GM12875 (cell line): ENCODE measurements at regions not wholly inside any gene's neighbourhood (a gene's known extent, or its start where the extent isn't known, plus 50 kb on each side); places are given as distances from the start of the nearest gene placed in this dataset.

Experiments
- H3K4me3 ChIP-seq: one replicate; pipeline ENCODE4 v1.5.1; 2011; ENCODE audit warnings: low read depth, low read length, control low read depth
- CTCF ChIP-seq: IDR thresholded peaks from 2 replicates; pipeline ENCODE4 v1.5.1; 2011; ENCODE audit warnings: low read depth, mild to moderate bottlenecking, control low read depth, inconsistent platforms, low read length, moderate library complexity, borderline replicate concordance; ENCODE audit not compliant: insufficient read depth

DNA sequence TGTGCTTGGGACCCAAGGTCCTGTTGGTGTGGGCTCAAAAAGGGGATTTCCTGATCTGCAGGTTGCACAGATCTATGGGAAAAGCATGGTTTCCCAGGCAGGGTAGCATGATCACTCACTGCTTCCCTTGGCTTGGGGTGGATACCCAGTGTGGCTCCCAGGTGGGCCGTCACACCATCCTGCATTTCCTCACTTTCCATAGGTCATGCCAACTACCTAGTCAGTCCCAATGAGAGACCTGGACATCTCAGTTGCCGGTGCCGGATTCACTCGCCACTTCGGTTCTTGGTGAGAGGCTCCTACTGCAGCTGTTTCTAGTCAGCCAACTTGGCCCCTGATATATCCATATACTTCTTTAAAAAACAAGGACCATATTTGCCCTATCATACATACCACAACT is 503.0 kb downstream of the PCDH17 start:
- TF ChIP-seq CTCF: no peak

DNA sequence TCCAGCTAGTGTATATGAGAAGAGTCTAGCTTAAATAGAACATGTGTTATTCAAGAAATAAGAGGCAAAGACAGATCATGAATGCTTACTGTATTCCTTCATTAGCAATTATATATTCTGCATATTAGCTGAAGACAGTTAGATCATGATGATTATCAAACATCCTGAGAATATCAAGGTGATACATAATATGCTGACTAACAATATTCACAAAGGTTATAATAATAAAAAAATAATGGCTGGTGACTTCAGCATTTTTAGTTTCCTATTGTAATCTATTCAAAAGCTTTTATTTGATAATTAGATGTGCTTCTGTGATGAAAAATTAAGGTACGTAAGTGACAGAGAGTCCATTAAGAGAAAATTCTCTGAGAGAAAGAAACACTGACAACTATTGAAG is 511.4 kb downstream of the PCDH17 start:
- no peak for TF ChIP-seq CTCF
- H3K4me3 ChIP-seq: no peak overlapping the region

More for the DNA sequence above, 503.0 kb downstream of the PCDH17 start:
- H3K4me3 ChIP-seq: no peak overlapping the region

DNA sequence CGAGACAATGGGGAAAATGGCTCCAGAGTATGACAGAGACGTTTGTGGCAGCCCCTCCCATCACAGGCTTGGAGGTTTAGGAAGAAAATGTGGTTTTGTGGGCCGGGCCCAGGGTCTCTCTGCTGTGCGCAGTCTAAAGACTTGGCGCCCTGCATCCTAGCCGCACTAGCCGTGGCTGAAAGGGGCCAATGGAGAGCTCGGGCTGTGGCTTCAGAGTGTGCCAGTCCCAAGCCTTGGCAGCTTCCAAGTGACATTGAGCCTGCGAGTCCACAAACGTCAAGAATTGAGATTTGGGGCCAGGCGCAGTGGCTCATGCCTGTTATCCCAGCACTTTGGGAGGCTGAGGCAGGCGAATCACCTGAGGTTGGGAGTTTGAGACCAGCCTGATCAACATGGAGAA is 513.1 kb downstream of the PCDH17 start:
- H3K4me3 ChIP-seq: no peak overlapping the region
- TF ChIP-seq CTCF: no peak

DNA sequence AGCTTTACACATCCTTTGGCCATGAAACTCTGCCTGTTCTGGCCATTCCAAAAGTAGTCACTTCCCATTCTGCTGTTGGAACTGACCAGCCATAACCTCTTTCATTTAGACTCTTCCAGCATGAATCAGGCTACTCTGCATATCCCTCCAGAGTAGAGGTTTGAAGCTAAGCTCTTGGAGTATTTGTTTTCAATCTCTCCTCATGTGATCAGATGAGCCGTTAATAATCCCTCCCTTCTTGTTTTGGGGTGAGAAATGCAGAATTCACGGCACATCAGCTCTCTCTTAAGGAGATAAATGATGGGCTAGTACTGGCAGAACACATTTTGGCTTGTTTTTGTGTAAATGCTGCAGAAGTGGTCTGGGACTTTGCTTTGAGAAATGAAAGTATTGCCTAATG is 519.9 kb downstream of the PCDH17 start:
- TF ChIP-seq CTCF: no peak
- H3K4me3 ChIP-seq: no peak overlapping the region

GRCh38 chr13:58160980-58161379 is 529.4 kb downstream of the PCDH17 start:
- TF ChIP-seq CTCF: no peak
- H3K4me3 ChIP-seq: no peak overlapping the region

GRCh38 chr13:58165617-58166016 is 534.1 kb downstream of the PCDH17 start:
- TF ChIP-seq CTCF: no peak
- H3K4me3 ChIP-seq: no peak overlapping the region

DNA sequence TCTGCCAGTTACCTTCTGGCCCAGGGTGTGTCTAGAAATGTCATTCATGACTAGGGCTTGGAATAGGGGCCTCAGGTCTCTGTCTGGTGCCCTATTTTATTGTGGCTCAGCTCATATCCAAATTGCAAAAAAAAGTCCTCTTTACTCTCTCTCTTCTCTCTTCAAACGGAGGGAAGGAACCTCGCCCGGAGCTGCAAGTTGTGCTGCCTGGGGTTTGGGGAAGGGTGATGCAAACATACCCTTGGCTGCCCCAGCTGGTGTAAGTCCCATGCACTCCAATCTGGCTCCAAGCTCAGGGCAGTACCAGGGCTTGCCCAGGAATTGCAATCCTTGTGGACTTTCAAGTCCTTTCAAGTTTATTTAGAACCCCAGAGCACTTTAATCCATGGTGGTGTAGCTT is 549.6 kb downstream of the PCDH17 start:
- TF ChIP-seq CTCF: no peak
- no peak overlapping the region for H3K4me3 ChIP-seq
